ENCODE measurements at regions not wholly inside any gene's neighbourhood (a gene's known extent, or its start where the extent isn't known, plus 50 kb on each side); places are given as distances from the start of the nearest gene placed in this dataset.

GRCh38 chr2:120831086-120831485 is 95.4 kb downstream of the GLI2 start:
- Mint-ChIP-seq H3K27me3 (no peaks in the 10 kb centered on the region), H3K27ac (no peak overlapping the region), H3K4me3 (no peak overlapping the region), H3K4me1 (ENCODE audit: low read depth) (no peaks in the 10 kb centered on the region), H3K36me3 (ENCODE audit: low read depth) (no peaks in the 10 kb centered on the region), H3K9me3 (no peaks in the 10 kb centered on the region)

- Mint-ChIP-seq H3K36me3 (ENCODE audit: low read depth) (no peaks in the 10 kb centered on the region), H3K9me3 (no peaks in the 10 kb centered on the region), H3K27ac (no peak overlapping the region), H3K4me3 (no peak overlapping the region), H3K27me3 (no peaks in the 10 kb centered on the region), H3K4me1 (ENCODE audit: low read depth) (no peaks in the 10 kb centered on the region)
Observed at GRCh38 chr2:120831891-120832290, 96.2 kb downstream of the GLI2 start.

- Mint-ChIP-seq H3K27me3 (no peaks in the 10 kb centered on the region), H3K27ac (no peak overlapping the region), H3K4me3 (no peak overlapping the region), H3K36me3 (ENCODE audit: low read depth) (no peaks in the 10 kb centered on the region), H3K9me3 (no peaks in the 10 kb centered on the region), H3K4me1 (ENCODE audit: low read depth) (no peaks in the 10 kb centered on the region)
Observed at GRCh38 chr2:120832296-120833070, 96.8 kb downstream of the GLI2 start.

- Mint-ChIP-seq H3K27ac (no peak overlapping the region), H3K4me3 (no peak overlapping the region), H3K4me1 (ENCODE audit: low read depth) (no peaks in the 10 kb centered on the region), H3K9me3 (no peaks in the 10 kb centered on the region), H3K27me3 (no peaks in the 10 kb centered on the region), H3K36me3 (ENCODE audit: low read depth) (no peaks in the 10 kb centered on the region)
Observed at GRCh38 chr2:120833127-120833675, 97.5 kb downstream of the GLI2 start.

- no peak overlapping the region for H3K27ac Mint-ChIP-seq
- no peaks in the 10 kb centered on the region for H3K27me3 Mint-ChIP-seq
- no peaks in the 10 kb centered on the region for H3K36me3 Mint-ChIP-seq (ENCODE audit: low read depth)
- no peak overlapping the region for H3K4me3 Mint-ChIP-seq
- no peaks in the 10 kb centered on the region for H3K4me1 Mint-ChIP-seq (ENCODE audit: low read depth)
- H3K9me3 Mint-ChIP-seq: no peaks in the 10 kb centered on the region
Observed at GRCh38 chr2:120834206-120834605, 98.5 kb downstream of the GLI2 start.

- Mint-ChIP-seq H3K27me3 (peaks cover 4% of the 10 kb centered on the region), H3K4me1 (ENCODE audit: low read depth) (no peaks in the 10 kb centered on the region), H3K9me3 (no peaks in the 10 kb centered on the region), H3K27ac (no peak overlapping the region), H3K4me3 (no peak overlapping the region), H3K36me3 (ENCODE audit: low read depth) (no peaks in the 10 kb centered on the region)
Observed at GRCh38 chr2:120836281-120836680, 100.6 kb downstream of the GLI2 start.

GRCh38 chr2:120840795-120841487 is 105.3 kb downstream of the GLI2 start:
- Mint-ChIP-seq H3K9me3 (no peaks in the 10 kb centered on the region), H3K4me3 (no peak overlapping the region), H3K4me1 (ENCODE audit: low read depth) (no peaks in the 10 kb centered on the region), H3K27me3 (peaks cover 4% of the 10 kb centered on the region), H3K27ac (no peak overlapping the region), H3K36me3 (ENCODE audit: low read depth) (no peaks in the 10 kb centered on the region)

GRCh38 chr2:120842456-120843439 is 107.1 kb downstream of the GLI2 start:
- no peak overlapping the region for H3K27ac Mint-ChIP-seq
- no peaks in the 10 kb centered on the region for H3K4me1 Mint-ChIP-seq (ENCODE audit: low read depth)
- H3K4me3 Mint-ChIP-seq: no peak overlapping the region

GRCh38 chr2:120844070-120844738 is 108.5 kb downstream of the GLI2 start:
- no peaks in the 10 kb centered on the region for H3K36me3 Mint-ChIP-seq (ENCODE audit: low read depth)
- peaks cover 4% of the 10 kb centered on the region for H3K27me3 Mint-ChIP-seq
- H3K27ac Mint-ChIP-seq: no peak overlapping the region
- peaks cover 7% of the 10 kb centered on the region for H3K9me3 Mint-ChIP-seq
- no peaks in the 10 kb centered on the region for H3K4me1 Mint-ChIP-seq (ENCODE audit: low read depth)
- no peak overlapping the region for H3K4me3 Mint-ChIP-seq

More at GRCh38 chr2:120842456-120843439, 107.1 kb downstream of the GLI2 start:
- Mint-ChIP-seq H3K9me3 (no peaks in the 10 kb centered on the region), H3K27me3 (peaks cover 4% of the 10 kb centered on the region), H3K36me3 (ENCODE audit: low read depth) (no peaks in the 10 kb centered on the region)

- H3K9me3 Mint-ChIP-seq: peaks cover 18% of the 10 kb centered on the region
- no peaks in the 10 kb centered on the region for H3K36me3 Mint-ChIP-seq (ENCODE audit: low read depth)
- no peaks in the 10 kb centered on the region for H3K4me1 Mint-ChIP-seq (ENCODE audit: low read depth)
- H3K4me3 Mint-ChIP-seq: no peak overlapping the region
- peaks cover 4% of the 10 kb centered on the region for H3K27me3 Mint-ChIP-seq
- H3K27ac Mint-ChIP-seq: no peak overlapping the region
Observed at GRCh38 chr2:120845277-120845676, 109.6 kb downstream of the GLI2 start.

- no peaks in the 10 kb centered on the region for H3K36me3 Mint-ChIP-seq (ENCODE audit: low read depth)
- H3K27ac Mint-ChIP-seq: no peak overlapping the region
- peaks cover 21% of the 10 kb centered on the region for H3K9me3 Mint-ChIP-seq
- no peaks in the 10 kb centered on the region for H3K4me1 Mint-ChIP-seq (ENCODE audit: low read depth)
- no peak overlapping the region for H3K4me3 Mint-ChIP-seq
- no peaks in the 10 kb centered on the region for H3K27me3 Mint-ChIP-seq
Observed at GRCh38 chr2:120846406-120847095, 110.9 kb downstream of the GLI2 start.

GRCh38 chr2:120847700-120848321 is 112.1 kb downstream of the GLI2 start:
- no peaks in the 10 kb centered on the region for H3K36me3 Mint-ChIP-seq (ENCODE audit: low read depth)
- H3K4me3 Mint-ChIP-seq: no peak overlapping the region
- no peaks in the 10 kb centered on the region for H3K4me1 Mint-ChIP-seq (ENCODE audit: low read depth)
- H3K27me3 Mint-ChIP-seq: no peaks in the 10 kb centered on the region
- H3K27ac Mint-ChIP-seq: no peak overlapping the region
- peaks cover 21% of the 10 kb centered on the region for H3K9me3 Mint-ChIP-seq

- Mint-ChIP-seq H3K27ac (no peak overlapping the region), H3K36me3 (ENCODE audit: low read depth) (no peaks in the 10 kb centered on the region), H3K9me3 (peaks cover 21% of the 10 kb centered on the region), H3K27me3 (no peaks in the 10 kb centered on the region), H3K4me1 (ENCODE audit: low read depth) (no peaks in the 10 kb centered on the region), H3K4me3 (no peak overlapping the region)
Observed at GRCh38 chr2:120849278-120849677, 113.6 kb downstream of the GLI2 start.

All from stimulated activated naive CD8-positive, alpha-beta T cell treated with anti-CD3 and anti-CD28 coated beads, Interleukin-15, Interleukin-2, amounts not matched to agents 100 ng/mL and 50 ng/mL, for 24 hours (primary cell).